WTC11 (cell line): ENCODE measurements at regions not wholly inside any gene's neighbourhood (a gene's known extent, or its start where the extent isn't known, plus 50 kb on each side); places are given as distances from the start of the nearest gene placed in this dataset.

Experiments used
- E2F4 ChIP-seq: sonication (generic); formaldehyde crosslinking; IDR thresholded peaks from 2 replicates; pipeline ENCODE4 v1.8.1; 2022; ENCODE audit warnings: low read depth, mild to moderate bottlenecking, moderate library complexity, missing genetic modification reagents, borderline replicate concordance
- HMGA2 ChIP-seq: fragments of 250-450 bp; sonication (Bioruptor Pico); IDR thresholded peaks from 2 replicates; pipeline ENCODE4 v1.4.0; 2021; ENCODE audit warnings: mild to moderate bottlenecking, moderate library complexity
- ZNF396 ChIP-seq: fragments of 250-450 bp; sonication (Bioruptor Pico); IDR thresholded peaks from 2 replicates; pipeline ENCODE4 v1.8.0; 2021; ENCODE audit warnings: mild to moderate bottlenecking, moderate library complexity, borderline replicate concordance
- TF ChIP-seq, protein P1 (sequence below): fragments of 200-600 bp; IDR thresholded peaks from 2 replicates; pipeline ENCODE4 v1.8.0; 2022; ENCODE audit warnings: antibody characterized with exemption

DNA sequence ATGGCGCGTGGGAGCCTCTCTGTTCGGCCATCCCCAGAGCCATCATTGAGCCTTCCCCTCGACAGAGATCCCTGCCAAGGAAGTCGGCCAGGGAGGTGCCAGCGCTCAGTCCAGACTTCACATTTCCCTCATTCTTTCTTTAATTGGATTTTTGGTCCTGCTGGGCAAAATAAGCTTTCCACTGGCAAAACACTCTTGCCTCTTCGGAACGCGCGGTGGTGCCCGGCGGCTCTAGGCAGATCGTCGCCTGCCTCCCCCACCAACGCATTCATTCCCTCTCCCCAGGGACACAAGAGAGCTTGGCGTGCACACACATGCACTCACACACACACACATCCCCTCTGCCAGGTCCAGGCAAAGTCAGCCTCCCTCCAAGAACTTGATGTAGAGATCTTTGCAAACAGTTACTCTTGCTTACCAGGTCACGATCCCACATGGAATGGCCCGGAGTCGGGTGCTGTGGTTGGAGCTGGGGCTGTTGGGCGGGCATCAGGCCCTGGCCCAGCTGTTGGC is 257.1 kb downstream of the BCOR start:
- TF ChIP-seq HMGA2 (no peak), E2F4 (CRISPR knock-in tag) (no peak), ZNF396 (CRISPR knock-in tag) (no peak)
- TF ChIP-seq, protein P1, sequence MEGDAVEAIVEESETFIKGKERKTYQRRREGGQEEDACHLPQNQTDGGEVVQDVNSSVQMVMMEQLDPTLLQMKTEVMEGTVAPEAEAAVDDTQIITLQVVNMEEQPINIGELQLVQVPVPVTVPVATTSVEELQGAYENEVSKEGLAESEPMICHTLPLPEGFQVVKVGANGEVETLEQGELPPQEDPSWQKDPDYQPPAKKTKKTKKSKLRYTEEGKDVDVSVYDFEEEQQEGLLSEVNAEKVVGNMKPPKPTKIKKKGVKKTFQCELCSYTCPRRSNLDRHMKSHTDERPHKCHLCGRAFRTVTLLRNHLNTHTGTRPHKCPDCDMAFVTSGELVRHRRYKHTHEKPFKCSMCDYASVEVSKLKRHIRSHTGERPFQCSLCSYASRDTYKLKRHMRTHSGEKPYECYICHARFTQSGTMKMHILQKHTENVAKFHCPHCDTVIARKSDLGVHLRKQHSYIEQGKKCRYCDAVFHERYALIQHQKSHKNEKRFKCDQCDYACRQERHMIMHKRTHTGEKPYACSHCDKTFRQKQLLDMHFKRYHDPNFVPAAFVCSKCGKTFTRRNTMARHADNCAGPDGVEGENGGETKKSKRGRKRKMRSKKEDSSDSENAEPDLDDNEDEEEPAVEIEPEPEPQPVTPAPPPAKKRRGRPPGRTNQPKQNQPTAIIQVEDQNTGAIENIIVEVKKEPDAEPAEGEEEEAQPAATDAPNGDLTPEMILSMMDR, result no peak
